T47D (cell line): ENCODE measurements at regions not wholly inside any gene's neighbourhood (a gene's known extent, or its start where the extent isn't known, plus 50 kb on each side); places are given as distances from the start of the nearest gene placed in this dataset.
A peak's percentile ranks its signal among the peaks of the same experiment; 100 is the strongest.
"Not testable (repeated sequence)": the region's sequence is repeated elsewhere in the genome, so short reads cannot be mapped to it uniquely, and the experiment has no call there.

ENCODE experiments used
- DNase-seq, 2 experiments: peaks; one replicate each; pipeline versions ENCODE4 v3.0.0 to v3.0.0-alpha.2; 2011 to 2012; ENCODE audit warnings: low read depth in 1 of 2, low spot score in 1 of 2
- JUND ChIP-seq: IDR thresholded peaks from 2 replicates; pipeline ENCODE4 v1.6.1; 2012; ENCODE audit warnings: low read depth
- in situ Hi-C: cut with HindIII; loops from 2 replicates; pipeline ENCODE4 v1.10.0; 2016; ENCODE audit warnings: low sequenced_read_pairs, low pct_unique_long_range_greater_than_20kb

GRCh38 chr17:71793518-71793917 is 327.3 kb upstream of the SOX9 start:
- TF ChIP-seq JUND, result no peak
- no peak for DNase-seq
- in situ Hi-C loops, result no loop called here

- no peak for TF ChIP-seq JUND
- no peak for DNase-seq
- in situ Hi-C loops, result no loop called here
Observed at GRCh38 chr17:71798701-71799100, 322.1 kb upstream of the SOX9 start.

- TF ChIP-seq JUND, result no peak
- in situ Hi-C loops, result no loop called here
- DNase-seq, result no peak
Observed at GRCh38 chr17:71799657-71800056, 321.2 kb upstream of the SOX9 start.

GRCh38 chr17:71801301-71801700 is 319.5 kb upstream of the SOX9 start:
- no peak for TF ChIP-seq JUND
- DNase-seq, result no peak
- in situ Hi-C loops, result no loop called here

GRCh38 chr17:71802663-71803062 is 318.2 kb upstream of the SOX9 start:
- in situ Hi-C loops, result no loop called here
- TF ChIP-seq JUND, result no peak
- DNase-seq, result no peak

GRCh38 chr17:71803656-71804284 is 317.1 kb upstream of the SOX9 start:
- TF ChIP-seq JUND, result no peak
- in situ Hi-C loops, result no loop called here
- no peak for DNase-seq

- in situ Hi-C loops, result no loop called here
- DNase-seq, result no peak
- no peak for TF ChIP-seq JUND
Observed at GRCh38 chr17:71809537-71809936, 311.3 kb upstream of the SOX9 start.

- DNase-seq, in situ Hi-C loops: not testable (repeated sequence)
Observed at GRCh38 chr17:71813861-71814260, 307.0 kb upstream of the SOX9 start.

- no peak for DNase-seq
- in situ Hi-C loops, result no loop called here
- TF ChIP-seq JUND, result no peak
Observed at GRCh38 chr17:71821511-71821910, 299.3 kb upstream of the SOX9 start.

GRCh38 chr17:71824671-71825070 is 296.1 kb upstream of the SOX9 start:
- in situ Hi-C loops, result no loop called here
- peak in 1 of 2 experiments; percentile 15 for DNase-seq
- no peak for TF ChIP-seq JUND

GRCh38 chr17:71825687-71826086 is 295.1 kb upstream of the SOX9 start:
- TF ChIP-seq JUND, result no peak
- in situ Hi-C loops, result no loop called here
- no peak for DNase-seq

- in situ Hi-C loops, result no loop called here
- TF ChIP-seq JUND, result no peak
- DNase-seq, result no peak
Observed at GRCh38 chr17:71828182-71828596, 292.6 kb upstream of the SOX9 start.

GRCh38 chr17:71830866-71831265 is 290.0 kb upstream of the SOX9 start:
- in situ Hi-C loops, result no loop called here
- no peak for DNase-seq

GRCh38 chr17:71842986-71843385 is 277.8 kb upstream of the SOX9 start:
- no peak for DNase-seq
- TF ChIP-seq JUND, result no peak
- in situ Hi-C loops, result no loop called here

More at GRCh38 chr17:71830866-71831265, 290.0 kb upstream of the SOX9 start:
- no peak for TF ChIP-seq JUND
